AG08396 (cell line): ENCODE measurements at regions not wholly inside any gene's neighbourhood (a gene's known extent, or its start where the extent isn't known, plus 50 kb on each side); places are given as distances from the start of the nearest gene placed in this dataset.

ENCODE experiments used
- DNase-seq: peaks from one replicate; pipeline ENCODE4 v3.0.0; 2012; ENCODE audit warnings: low spot score, mixed read lengths

- DNase-seq: no peak
Measured at GRCh38 chr16:85424260-85425073, 188.7 kb upstream of the GSE1 start.

- no peak for DNase-seq
Measured at GRCh38 chr16:85425074-85425662, 188.0 kb upstream of the GSE1 start.

- no peak for DNase-seq
Measured at GRCh38 chr16:85426806-85427205, 186.3 kb upstream of the GSE1 start.

GRCh38 chr16:85428168-85428898, 184.8 kb upstream of the GSE1 start:
- peak; percentile 62 for DNase-seq

- DNase-seq: no peak
Measured at GRCh38 chr16:85428899-85429775, 184.0 kb upstream of the GSE1 start.

- DNase-seq: no peak
Measured at GRCh38 chr16:85429776-85430522, 183.2 kb upstream of the GSE1 start.

- DNase-seq: no peak
Measured at GRCh38 chr16:85430523-85431421, 182.3 kb upstream of the GSE1 start.

- DNase-seq: no peak
Measured at GRCh38 chr16:85431431-85432124, 181.5 kb upstream of the GSE1 start.

GRCh38 chr16:85432606-85433005, 180.5 kb upstream of the GSE1 start:
- DNase-seq: no peak

- DNase-seq: no peak
Measured at GRCh38 chr16:85433477-85433876, 179.6 kb upstream of the GSE1 start.

- no peak for DNase-seq
Measured at GRCh38 chr16:85435286-85435685, 177.8 kb upstream of the GSE1 start.

GRCh38 chr16:85435700-85436099, 177.4 kb upstream of the GSE1 start:
- no peak for DNase-seq

- DNase-seq: peak; percentile 70
Measured at GRCh38 chr16:85436207-85436606, 176.9 kb upstream of the GSE1 start.

- DNase-seq: peak; percentile 54
Measured at GRCh38 chr16:85436636-85437165, 176.4 kb upstream of the GSE1 start.

- no peak for DNase-seq
Measured at GRCh38 chr16:85437166-85438052, 175.7 kb upstream of the GSE1 start.

GRCh38 chr16:85438981-85439685, 174.0 kb upstream of the GSE1 start:
- DNase-seq: no peak

- DNase-seq: no peak
Measured at GRCh38 chr16:85440744-85441143, 172.4 kb upstream of the GSE1 start.
